K562 (cell line): ENCODE measurements at regions not wholly inside any gene's neighbourhood (a gene's known extent, or its start where the extent isn't known, plus 50 kb on each side); places are given as distances from the start of the nearest gene placed in this dataset.

Experiments
- CCNT2 ChIP-seq: IDR thresholded peaks from 2 replicates; pipeline ENCODE4 v1.6.1; 2011; ENCODE audit warnings: borderline replicate concordance, low read depth, mild to moderate bottlenecking, moderate library complexity, mixed read lengths, low read length; ENCODE audit not compliant: insufficient read length; ENCODE audit errors: extremely low read depth
- CEBPB ChIP-seq: fragments of 450-650 bp; IDR thresholded peaks from 2 replicates; pipeline ENCODE4 v1.6.1; 2016; ENCODE audit warnings: missing genetic modification characterization, missing compliant biosample characterization
- CREB3 ChIP-seq: fragments of 450-650 bp; conservative IDR thresholded peaks from 2 replicates; pipeline ENCODE4 v1.6.1; 2016; ENCODE audit warnings: missing genetic modification characterization, low read depth, mild to moderate bottlenecking, missing compliant biosample characterization, moderate library complexity
- CSDE1 ChIP-seq, 2 experiments: fragments of 450-650 bp; IDR thresholded peaks; 2 replicates each; pipeline ENCODE4 v1.6.1; 2016; ENCODE audit warnings: mild to moderate bottlenecking in 1 of 2
- DMBX1 ChIP-seq: fragments of 250-450 bp; sonication (Bioruptor Pico); IDR thresholded peaks from 2 replicates; pipeline ENCODE4 v1.8.0; 2022; ENCODE audit warnings: inconsistent platforms, mild to moderate bottlenecking, moderate library complexity, borderline replicate concordance
- ESRRA ChIP-seq: fragments of 450-650 bp; IDR thresholded peaks from 2 replicates; pipeline ENCODE4 v1.6.1; 2014; ENCODE audit warnings: low read depth, mild to moderate bottlenecking, moderate library complexity, borderline replicate concordance
- ETV5 ChIP-seq: sonication (generic); formaldehyde crosslinking; IDR thresholded peaks from 2 replicates; pipeline ENCODE4 v1.4.0; 2020; ENCODE audit warnings: low read depth, mild to moderate bottlenecking, missing genetic modification reagents
- HDAC3 ChIP-seq: fragments of 450-650 bp; IDR thresholded peaks from 2 replicates; pipeline ENCODE4 v1.6.1; 2018; ENCODE audit warnings: borderline replicate concordance, mild to moderate bottlenecking, moderate library complexity; ENCODE audit not compliant: partially characterized antibody
- ID3 ChIP-seq, 2 experiments: fragments of 250-450 bp in 1 of 2; fragments of 450-650 bp in 1 of 2; sonication (Bioruptor Pico) in 1 of 2; IDR thresholded peaks; 2 replicates each; pipeline versions ENCODE4 v1.6.1 to v1.8.0; 2016 to 2021; ENCODE audit warnings: mild to moderate bottlenecking in 2 of 2, moderate library complexity in 2 of 2, missing compliant biosample characterization in 1 of 2, missing genetic modification characterization in 1 of 2
- KAT7 ChIP-seq: sonication (generic); formaldehyde crosslinking; IDR thresholded peaks from 2 replicates; pipeline ENCODE4 v1.8.0; 2022; ENCODE audit warnings: missing genetic modification reagents, mild to moderate bottlenecking, borderline replicate concordance
- LEF1 ChIP-seq: fragments of 450-650 bp; IDR thresholded peaks from 2 replicates; pipeline ENCODE4 v1.6.1; 2016; ENCODE audit warnings: mild to moderate bottlenecking
- MECOM ChIP-seq: fragments of 250-450 bp; sonication (Bioruptor Pico); IDR thresholded peaks from 2 replicates; pipeline ENCODE4 v1.8.0; 2022; ENCODE audit warnings: inconsistent platforms
- MEIS2 ChIP-seq: fragments of 450-650 bp; IDR thresholded peaks from 2 replicates; pipeline ENCODE4 v1.6.1; 2014; ENCODE audit warnings: mild to moderate bottlenecking; ENCODE audit not compliant: partially characterized antibody
- MTA2 ChIP-seq: fragments of 450-650 bp; IDR thresholded peaks from 2 replicates; pipeline ENCODE4 v1.6.1; 2016; ENCODE audit warnings: low read depth
- MTF1 ChIP-seq: fragments of 250-450 bp; sonication (Bioruptor Pico); IDR thresholded peaks from 2 replicates; pipeline ENCODE4 v1.9.0; 2021; ENCODE audit warnings: moderate library complexity, mild to moderate bottlenecking, inconsistent platforms, borderline replicate concordance
- NFIC ChIP-seq: fragments of 450-650 bp; IDR thresholded peaks from 2 replicates; pipeline ENCODE4 v1.6.1; 2017; ENCODE audit warnings: mild to moderate bottlenecking, inconsistent platforms
- NFIX ChIP-seq: fragments of 250-450 bp; sonication (Bioruptor Pico); IDR thresholded peaks from 2 replicates; pipeline ENCODE4 v1.4.0; 2020; ENCODE audit warnings: low read depth, mild to moderate bottlenecking, moderate library complexity
- NR4A1 ChIP-seq, 2 experiments: fragments of 250-450 bp in 1 of 2; fragments of 450-650 bp in 1 of 2; sonication (Bioruptor Pico) in 1 of 2; IDR thresholded peaks; 2 replicates each; pipeline versions ENCODE4 v1.4.0 to v1.6.1; 2016 to 2020; ENCODE audit warnings: mild to moderate bottlenecking in 2 of 2, missing compliant biosample characterization in 1 of 2, missing genetic modification characterization in 1 of 2, moderate library complexity in 1 of 2
- PBX2 ChIP-seq, 2 experiments: IDR thresholded peaks in 1 of 2; conservative IDR thresholded peaks in 1 of 2; 2 replicates each; pipeline ENCODE4 v1.6.1; 2016; ENCODE audit warnings: low read depth in 2 of 2, mild to moderate bottlenecking in 1 of 2, missing compliant biosample characterization in 1 of 2, missing genetic modification characterization in 1 of 2, moderate library complexity in 1 of 2
- RBM39 ChIP-seq: fragments of 200-400 bp; formaldehyde crosslinking; optimal IDR thresholded peaks from 2 replicates; pipeline ENCODE3; 2018; ENCODE audit warnings: low read depth, low read length
- SOX6 ChIP-seq: fragments of 450-650 bp; IDR thresholded peaks from 2 replicates; pipeline ENCODE4 v1.6.1; 2014; ENCODE audit warnings: mild to moderate bottlenecking
- TCF3 ChIP-seq: sonication (generic); formaldehyde crosslinking; IDR thresholded peaks from 2 replicates; pipeline ENCODE4 v1.4.0; 2020; ENCODE audit warnings: mild to moderate bottlenecking, missing genetic modification reagents
- ZEB2 ChIP-seq: fragments of 450-650 bp; IDR thresholded peaks from 2 replicates; pipeline ENCODE4 v1.6.1; 2016
- ZKSCAN3 ChIP-seq: fragments of 250-450 bp; sonication (Bioruptor Pico); IDR thresholded peaks from 2 replicates; pipeline ENCODE4 v1.4.0; 2020
- ZNF511 ChIP-seq: sonication (generic); formaldehyde crosslinking; IDR thresholded peaks from 2 replicates; pipeline ENCODE4 v1.8.0; 2022; ENCODE audit warnings: mild to moderate bottlenecking, missing genetic modification reagents

- no peak for TF ChIP-seq ID3 (CRISPR knock-in tag; IDR thresholded peaks at IDR 0.05)
- TF ChIP-seq ID3 (tag; IDR thresholded peaks at IDR 0.05), result peak; percentile 92
- no peak for TF ChIP-seq NR4A1 (CRISPR knock-in tag; IDR thresholded peaks at IDR 0.05)
- TF ChIP-seq NR4A1 (tag; IDR thresholded peaks at IDR 0.05), result peak; percentile 82; the same call in 1 of the 2 replicates
- TF ChIP-seq NFIX (CRISPR knock-in tag), result no peak
- peak; percentile 58 for TF ChIP-seq CCNT2
- peak; percentile 39; the same call in 1 of the 2 replicates for TF ChIP-seq CREB3 (tag)
- peak; percentile 43; the same call in 1 of the 2 replicates for TF ChIP-seq MECOM (CRISPR knock-in tag)
- peak; percentile 94 for TF ChIP-seq TCF3 (CRISPR knock-in tag)
- TF ChIP-seq PBX2 (CRISPR knock-in tag; IDR thresholded peaks at IDR 0.05; ENCODE audit: low read depth), result no peak
- TF ChIP-seq PBX2 (tag; conservative IDR thresholded peaks at IDR 0.05; ENCODE audit: low read depth), result peak; percentile 34
- TF ChIP-seq DMBX1, result peak; percentile 87
- TF ChIP-seq NFIC, result peak; percentile 73
- peak; percentile 79 for TF ChIP-seq CEBPB (tag)
- peak; percentile 53 for TF ChIP-seq ETV5 (CRISPR knock-in tag)
- TF ChIP-seq MTA2, result peak; percentile 88
- TF ChIP-seq HDAC3, result peak; percentile 74
- TF ChIP-seq SOX6, result peak; percentile 95
- TF ChIP-seq ZEB2, result peak; percentile 80
- no peak for TF ChIP-seq ZKSCAN3 (CRISPR knock-in tag)
- TF ChIP-seq ZNF511, result no peak
- 0 out of 2 replicates have a peak, but pooled peaks have one; percentile 25 for TF ChIP-seq LEF1
- no peak for TF ChIP-seq CSDE1 (IDR thresholded peaks at IDR 0.05)
- no peak for TF ChIP-seq MTF1 (CRISPR knock-in tag)
- TF ChIP-seq MEIS2, result peak; percentile 73
- no peak; the same call in 1 of the 2 replicates for TF ChIP-seq ESRRA
- no peak for TF ChIP-seq RBM39
- TF ChIP-seq KAT7 (CRISPR knock-in tag), result no peak
These were observed 487.2 kb downstream of the MN1 start (continued) for GRCh38 chr22:27314276-27314807.
